IMR-90 (cell line): ENCODE measurements at regions not wholly inside any gene's neighbourhood (a gene's known extent, or its start where the extent isn't known, plus 50 kb on each side); places are given as distances from the start of the nearest gene placed in this dataset.

Experiments used
- BHLHE40 ChIP-seq: fragments of 150-350 bp; IDR thresholded peaks from 2 replicates; pipeline ENCODE4 v1.6.1; 2016; ENCODE audit warnings: mild to moderate bottlenecking, low read depth, low read length
- CEBPB ChIP-seq: IDR thresholded peaks from 2 replicates; pipeline ENCODE4 v1.6.1; 2012; ENCODE audit warnings: low read depth, low read length, improper control_type of control experiment
- FOS ChIP-seq: fragments of 150-350 bp; IDR thresholded peaks from 2 replicates; pipeline ENCODE4 v1.6.1; 2016; ENCODE audit warnings: low read depth, low read length
- MAFK ChIP-seq: IDR thresholded peaks from 2 replicates; pipeline ENCODE4 v1.6.1; 2012; ENCODE audit warnings: low read depth, low read length, improper control_type of control experiment
- MAZ ChIP-seq: IDR thresholded peaks from 2 replicates; pipeline ENCODE4 v1.6.1; 2012; ENCODE audit warnings: low read depth, mild to moderate bottlenecking, low read length, improper control_type of control experiment, moderate library complexity, borderline replicate concordance
- MXI1 ChIP-seq: IDR thresholded peaks from 2 replicates; pipeline ENCODE4 v1.6.1; 2012; ENCODE audit warnings: low read depth, mild to moderate bottlenecking, low read length, moderate library complexity, borderline replicate concordance
- NFE2L2 ChIP-seq: fragments of 150-350 bp; IDR thresholded peaks from 2 replicates; pipeline ENCODE4 v1.6.1; 2016; ENCODE audit warnings: low read depth, mild to moderate bottlenecking, low read length
- POLR2A ChIP-seq: IDR thresholded peaks from 2 replicates; pipeline ENCODE4 v1.6.1; 2012; ENCODE audit warnings: mild to moderate bottlenecking, low read depth, low read length
- RAD21 ChIP-seq: IDR thresholded peaks from 2 replicates; pipeline ENCODE4 v1.6.1; 2012; ENCODE audit warnings: low read length, improper control_type of control experiment
- RCOR1 ChIP-seq: IDR thresholded peaks from 2 replicates; pipeline ENCODE4 v1.6.1; 2012; ENCODE audit warnings: mild to moderate bottlenecking, low read length, improper control_type of control experiment; ENCODE audit not compliant: insufficient replicate concordance
- RFX5 ChIP-seq: IDR thresholded peaks from 2 replicates; pipeline ENCODE4 v1.8.0; 2012; ENCODE audit warnings: low read depth, mild to moderate bottlenecking, low read length, moderate library complexity
- SMC3 ChIP-seq: fragments of 150-350 bp; IDR thresholded peaks from 2 replicates; pipeline ENCODE4 v1.6.1; 2016; ENCODE audit warnings: low read depth, mild to moderate bottlenecking, antibody characterized with exemption, low read length, moderate library complexity
- TF ChIP-seq, protein P1 (sequence below): conservative IDR thresholded peaks from 2 replicates; pipeline ENCODE4 v1.5.1; 2012; ENCODE audit warnings: mild to moderate bottlenecking, low read depth, low read length, improper control_type of control experiment
- TF ChIP-seq, protein P2 (sequence below): fragments of 150-350 bp; IDR thresholded peaks from 2 replicates; pipeline ENCODE4 v1.6.1; 2017; ENCODE audit warnings: mild to moderate bottlenecking, antibody characterized with exemption, low read length, low read depth

DNA sequence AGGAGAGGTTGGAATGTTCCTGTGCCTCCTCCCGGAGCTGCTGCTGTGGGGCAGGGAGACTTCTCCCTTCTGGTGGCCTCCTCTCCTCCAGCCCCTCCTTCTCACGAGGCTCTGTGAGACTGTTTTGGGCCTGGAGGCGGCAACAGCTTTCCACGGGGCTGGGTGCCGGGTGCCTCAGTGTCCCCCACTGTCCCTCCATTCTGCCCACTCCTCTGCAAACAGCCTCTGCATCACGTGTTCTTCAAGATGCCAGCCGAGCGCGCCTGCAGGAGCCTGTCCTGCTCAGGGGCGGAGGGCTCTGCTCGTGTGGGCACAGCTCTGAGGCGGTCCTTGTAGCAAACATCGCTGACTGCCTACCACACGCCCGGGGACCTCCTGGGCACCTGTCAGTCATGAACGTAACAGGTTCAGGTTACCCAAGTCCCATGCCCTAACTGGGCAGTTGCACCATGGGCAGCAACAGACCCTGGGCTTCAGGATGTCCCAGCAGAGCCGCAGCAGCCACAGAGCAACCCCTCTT, 70.8 kb downstream of the RRM2 start:
- TF ChIP-seq, protein P1, sequence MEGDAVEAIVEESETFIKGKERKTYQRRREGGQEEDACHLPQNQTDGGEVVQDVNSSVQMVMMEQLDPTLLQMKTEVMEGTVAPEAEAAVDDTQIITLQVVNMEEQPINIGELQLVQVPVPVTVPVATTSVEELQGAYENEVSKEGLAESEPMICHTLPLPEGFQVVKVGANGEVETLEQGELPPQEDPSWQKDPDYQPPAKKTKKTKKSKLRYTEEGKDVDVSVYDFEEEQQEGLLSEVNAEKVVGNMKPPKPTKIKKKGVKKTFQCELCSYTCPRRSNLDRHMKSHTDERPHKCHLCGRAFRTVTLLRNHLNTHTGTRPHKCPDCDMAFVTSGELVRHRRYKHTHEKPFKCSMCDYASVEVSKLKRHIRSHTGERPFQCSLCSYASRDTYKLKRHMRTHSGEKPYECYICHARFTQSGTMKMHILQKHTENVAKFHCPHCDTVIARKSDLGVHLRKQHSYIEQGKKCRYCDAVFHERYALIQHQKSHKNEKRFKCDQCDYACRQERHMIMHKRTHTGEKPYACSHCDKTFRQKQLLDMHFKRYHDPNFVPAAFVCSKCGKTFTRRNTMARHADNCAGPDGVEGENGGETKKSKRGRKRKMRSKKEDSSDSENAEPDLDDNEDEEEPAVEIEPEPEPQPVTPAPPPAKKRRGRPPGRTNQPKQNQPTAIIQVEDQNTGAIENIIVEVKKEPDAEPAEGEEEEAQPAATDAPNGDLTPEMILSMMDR: no peak
- TF ChIP-seq NFE2L2 (no peak), FOS (no peak), CEBPB (no peak), RCOR1 (no peak), POLR2A (no peak), SMC3 (no peak), RAD21 (no peak), BHLHE40 (no peak), RFX5 (no peak), MAZ (no peak), MXI1 (no peak), MAFK (no peak)
- TF ChIP-seq, protein P2, sequence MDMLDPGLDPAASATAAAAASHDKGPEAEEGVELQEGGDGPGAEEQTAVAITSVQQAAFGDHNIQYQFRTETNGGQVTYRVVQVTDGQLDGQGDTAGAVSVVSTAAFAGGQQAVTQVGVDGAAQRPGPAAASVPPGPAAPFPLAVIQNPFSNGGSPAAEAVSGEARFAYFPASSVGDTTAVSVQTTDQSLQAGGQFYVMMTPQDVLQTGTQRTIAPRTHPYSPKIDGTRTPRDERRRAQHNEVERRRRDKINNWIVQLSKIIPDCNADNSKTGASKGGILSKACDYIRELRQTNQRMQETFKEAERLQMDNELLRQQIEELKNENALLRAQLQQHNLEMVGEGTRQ: no peak
